ENCODE measurements at regions not wholly inside any gene's neighbourhood (a gene's known extent, or its start where the extent isn't known, plus 50 kb on each side); places are given as distances from the start of the nearest gene placed in this dataset.
"Not testable (repeated sequence)": the region's sequence is repeated elsewhere in the genome, so short reads cannot be mapped to it uniquely, and the experiment has no call there.

GRCh38 chr3:181486141-181486885 is 225.4 kb upstream of the SOX2 start:
- TF ChIP-seq, protein P1, sequence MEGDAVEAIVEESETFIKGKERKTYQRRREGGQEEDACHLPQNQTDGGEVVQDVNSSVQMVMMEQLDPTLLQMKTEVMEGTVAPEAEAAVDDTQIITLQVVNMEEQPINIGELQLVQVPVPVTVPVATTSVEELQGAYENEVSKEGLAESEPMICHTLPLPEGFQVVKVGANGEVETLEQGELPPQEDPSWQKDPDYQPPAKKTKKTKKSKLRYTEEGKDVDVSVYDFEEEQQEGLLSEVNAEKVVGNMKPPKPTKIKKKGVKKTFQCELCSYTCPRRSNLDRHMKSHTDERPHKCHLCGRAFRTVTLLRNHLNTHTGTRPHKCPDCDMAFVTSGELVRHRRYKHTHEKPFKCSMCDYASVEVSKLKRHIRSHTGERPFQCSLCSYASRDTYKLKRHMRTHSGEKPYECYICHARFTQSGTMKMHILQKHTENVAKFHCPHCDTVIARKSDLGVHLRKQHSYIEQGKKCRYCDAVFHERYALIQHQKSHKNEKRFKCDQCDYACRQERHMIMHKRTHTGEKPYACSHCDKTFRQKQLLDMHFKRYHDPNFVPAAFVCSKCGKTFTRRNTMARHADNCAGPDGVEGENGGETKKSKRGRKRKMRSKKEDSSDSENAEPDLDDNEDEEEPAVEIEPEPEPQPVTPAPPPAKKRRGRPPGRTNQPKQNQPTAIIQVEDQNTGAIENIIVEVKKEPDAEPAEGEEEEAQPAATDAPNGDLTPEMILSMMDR (IDR thresholded peaks at IDR 0.05), result no peak
- H3K4me1 ChIP-seq, result peaks cover 0 to 9% (median 0%) of the 10 kb centered on the region in 3 donors
- H3K36me3 ChIP-seq, result no peaks in the 10 kb centered on the region
- FAIRE-seq (no peak), ATAC-seq (peak in 3 of 4 donors; percentile 37 to 82 (median 64)), DNase-seq (no peak)
- 16 to 18% methylated on average over 7 of the region's 7 CpGs for WGBS, 2 donors
- no peak overlapping the region for H3K27ac ChIP-seq
- peaks cover 0 to 4% (median 0%) of the 10 kb centered on the region in 4 donors for H3K27me3 ChIP-seq
- no peak overlapping the region for H3K4me3 ChIP-seq
- H3K9me3 ChIP-seq, result peaks cover 0 to 6% (median 0%) of the 10 kb centered on the region in 4 donors
- intact Hi-C loops (cut with DNase I), result no loop called here

GRCh38 chr3:181484026-181484425 is 227.7 kb upstream of the SOX2 start:
- TF ChIP-seq, protein P1 (IDR thresholded peaks at IDR 0.05), result no peak
- FAIRE-seq (no peak), ATAC-seq (no peak), DNase-seq (no peak)
- 76 to 94% methylated on average over 1 of the region's 1 CpG for WGBS, 2 donors
- H3K4me3 ChIP-seq, result no peak overlapping the region
- peaks cover 0 to 6% (median 0%) of the 10 kb centered on the region in 4 donors for H3K9me3 ChIP-seq
- H3K27ac ChIP-seq, result no peak overlapping the region
- H3K36me3 ChIP-seq, result no peaks in the 10 kb centered on the region
- H3K4me1 ChIP-seq, result peaks cover 0 to 9% (median 0%) of the 10 kb centered on the region in 3 donors
- intact Hi-C loops (cut with DNase I), result no loop called here
- peaks cover 0 to 2% (median 0%) of the 10 kb centered on the region in 4 donors for H3K27me3 ChIP-seq

- FAIRE-seq; H3K9me3 ChIP-seq; H3K4me3 ChIP-seq; DNase-seq; H3K36me3 ChIP-seq; H3K4me1 ChIP-seq; ATAC-seq; H3K27me3 ChIP-seq; H3K27ac ChIP-seq; intact Hi-C loops (cut with DNase I): not testable (repeated sequence)
- 41 to 53% methylated on average over 1 of the region's 1 CpG for WGBS, 2 donors
Observed at GRCh38 chr3:181475146-181475545, 236.6 kb upstream of the SOX2 start.

GRCh38 chr3:181470349-181470748 is 241.4 kb upstream of the SOX2 start:
- Histone ChIP-seq H3K4me1 (no peaks in the 10 kb centered on the region), H3K9me3 (no peaks in the 10 kb centered on the region), H3K27me3 (no peaks in the 10 kb centered on the region), H3K27ac (no peak overlapping the region), H3K4me3 (no peak overlapping the region), H3K36me3 (no peaks in the 10 kb centered on the region)
- ATAC-seq (no peak), FAIRE-seq (no peak), DNase-seq (no peak)
- intact Hi-C loops (cut with DNase I), result no loop called here
- 82 to 92% methylated on average over 1 of the region's 1 CpG for WGBS, 2 donors
- TF ChIP-seq, protein P1 (IDR thresholded peaks at IDR 0.05), result no peak

DNA sequence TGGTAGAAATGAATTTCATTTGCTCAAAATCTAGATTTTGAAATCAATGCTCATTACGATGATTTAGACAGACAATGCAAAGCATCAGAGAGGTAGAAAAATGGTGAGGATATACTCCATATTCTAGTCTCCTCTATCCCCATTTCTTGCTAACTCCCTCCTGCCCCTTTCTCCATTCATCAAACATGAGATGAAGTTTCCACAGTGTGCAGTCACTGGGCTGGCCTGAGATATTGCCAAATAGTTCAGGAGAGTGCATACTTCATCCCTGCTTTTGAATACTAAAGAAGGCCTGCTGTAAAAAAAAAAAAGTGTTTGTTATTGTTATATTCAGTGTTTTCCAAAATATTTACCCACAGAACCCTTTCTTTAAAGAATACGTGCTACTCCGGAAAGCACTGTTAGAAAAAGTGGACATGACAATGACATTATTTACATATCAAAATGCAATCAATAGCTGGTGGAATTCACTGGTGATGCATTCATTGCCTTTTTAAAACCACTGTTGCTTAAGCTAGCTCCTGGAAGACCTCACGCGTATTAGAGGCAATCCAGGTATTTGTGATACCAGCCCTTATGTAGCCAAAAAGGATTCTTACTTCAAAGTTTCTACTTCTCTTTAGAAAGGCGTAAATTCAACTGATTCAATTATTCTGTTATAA is 247.6 kb upstream of the SOX2 start:
- no peak for ATAC-seq
- H3K36me3 ChIP-seq, result no peaks in the 10 kb centered on the region
- H3K4me1 ChIP-seq, result no peaks in the 10 kb centered on the region
- no peak overlapping the region for H3K4me3 ChIP-seq
- intact Hi-C loops (cut with DNase I), result no loop called here
- WGBS, 2 donors, result 54 to 63% methylated on average over 6 of the region's 6 CpGs
- no peak overlapping the region for H3K27ac ChIP-seq
- no peaks in the 10 kb centered on the region for H3K27me3 ChIP-seq
- no peak for DNase-seq
- no peaks in the 10 kb centered on the region for H3K9me3 ChIP-seq
- TF ChIP-seq, protein P1 (IDR thresholded peaks at IDR 0.05), result no peak
- no peak for FAIRE-seq
